CD1c-positive myeloid dendritic cell (primary cell): ENCODE measurements at regions not wholly inside any gene's neighbourhood (a gene's known extent, or its start where the extent isn't known, plus 50 kb on each side); places are given as distances from the start of the nearest gene placed in this dataset.

Source experiments
- DNase-seq: peaks from one replicate; pipeline ENCODE4 v3.0.0-alpha.2; 2016; ENCODE audit errors: extremely low spot score

- DNase-seq, result no peak
Observed at GRCh38 chr9:17970277-17970676, 391.4 kb downstream of the SH3GL2 start.

DNA sequence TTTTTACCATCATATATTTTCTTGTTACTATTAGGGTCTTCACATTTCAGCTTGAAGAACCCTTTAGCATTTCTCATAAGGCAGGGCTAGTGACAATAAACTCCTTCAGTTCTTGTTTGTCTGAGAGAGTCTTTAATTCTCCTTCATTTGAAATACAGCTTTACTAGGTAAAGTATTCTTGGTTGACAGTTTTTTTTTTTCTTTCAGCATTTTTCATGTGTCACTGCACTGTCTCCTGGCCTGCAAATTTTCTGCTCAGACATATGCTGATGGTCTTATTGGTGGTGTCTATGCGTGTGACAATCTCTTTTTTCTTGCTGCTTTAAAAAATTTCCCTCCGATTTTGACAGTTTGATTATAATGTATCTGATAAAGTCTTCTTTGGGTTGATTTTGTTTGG, 399.9 kb downstream of the SH3GL2 start:
- no peak for DNase-seq

GRCh38 chr9:17986595-17986994, 407.7 kb downstream of the SH3GL2 start:
- DNase-seq, result no peak

GRCh38 chr9:17987189-17987588, 408.3 kb downstream of the SH3GL2 start:
- no peak for DNase-seq

- DNase-seq, result no peak
Observed at GRCh38 chr9:17988489-17988888, 409.6 kb downstream of the SH3GL2 start.

GRCh38 chr9:17990602-17991001, 411.7 kb downstream of the SH3GL2 start:
- no peak for DNase-seq

GRCh38 chr9:17993024-17993423, 414.2 kb downstream of the SH3GL2 start:
- no peak for DNase-seq

GRCh38 chr9:17994695-17995425, 416.0 kb downstream of the SH3GL2 start:
- no peak for DNase-seq

DNA sequence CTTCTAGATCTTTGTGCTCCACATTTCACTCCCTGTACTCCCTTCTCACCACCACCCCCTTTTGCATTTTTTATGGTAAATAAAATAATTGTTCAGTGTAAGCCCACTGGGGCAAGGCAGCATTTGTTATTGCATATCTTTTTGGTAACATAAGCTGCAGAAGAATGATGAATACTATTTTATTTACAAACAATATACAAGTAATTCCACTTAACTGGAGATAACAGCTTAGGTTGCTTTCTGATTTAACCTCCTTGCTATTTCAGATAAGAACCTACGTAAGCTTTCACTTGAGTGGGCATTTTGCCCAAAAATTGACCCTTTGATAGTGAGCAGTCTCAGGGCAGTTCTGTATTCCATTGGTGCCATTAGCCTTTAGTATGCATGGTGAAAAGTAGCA, 417.9 kb downstream of the SH3GL2 start:
- DNase-seq, result no peak

DNA sequence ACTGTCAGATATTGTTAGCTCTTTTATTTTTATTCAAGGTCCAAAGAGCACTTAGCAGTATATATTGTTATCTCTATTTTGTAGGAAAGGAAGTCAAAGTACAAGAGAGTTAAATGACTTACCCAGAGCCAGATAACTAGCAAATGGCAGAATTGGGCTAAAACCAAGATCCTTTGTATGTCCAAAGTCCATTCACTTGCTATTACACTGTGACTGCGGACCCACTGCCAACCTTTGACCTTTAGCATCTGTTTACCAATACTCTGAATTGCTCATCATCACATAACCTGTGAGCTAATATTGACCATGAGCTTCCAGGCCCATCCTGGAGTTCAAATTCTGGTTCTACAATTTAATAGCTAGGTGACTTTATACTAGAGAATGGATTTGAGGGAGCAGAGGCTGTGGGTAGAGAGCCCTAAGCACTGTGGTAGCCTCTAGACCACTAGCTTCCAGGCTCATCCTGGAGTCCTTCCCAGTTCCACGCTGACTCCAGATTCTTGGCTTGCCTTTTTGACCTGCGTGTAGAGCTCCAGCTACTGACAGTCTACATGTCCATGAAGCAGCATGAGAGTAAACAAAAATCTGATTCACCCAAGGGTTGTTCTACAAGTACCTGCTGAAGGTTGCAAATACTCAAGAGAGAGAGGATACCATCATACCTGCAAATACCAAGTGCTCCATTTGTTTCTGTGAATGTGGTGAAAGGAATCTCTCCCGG, 424.0 kb downstream of the SH3GL2 start:
- no peak for DNase-seq

- no peak for DNase-seq
Observed at GRCh38 chr9:18006591-18006990, 427.7 kb downstream of the SH3GL2 start.

- no peak for DNase-seq
Observed at GRCh38 chr9:18007621-18008020, 428.8 kb downstream of the SH3GL2 start.

DNA sequence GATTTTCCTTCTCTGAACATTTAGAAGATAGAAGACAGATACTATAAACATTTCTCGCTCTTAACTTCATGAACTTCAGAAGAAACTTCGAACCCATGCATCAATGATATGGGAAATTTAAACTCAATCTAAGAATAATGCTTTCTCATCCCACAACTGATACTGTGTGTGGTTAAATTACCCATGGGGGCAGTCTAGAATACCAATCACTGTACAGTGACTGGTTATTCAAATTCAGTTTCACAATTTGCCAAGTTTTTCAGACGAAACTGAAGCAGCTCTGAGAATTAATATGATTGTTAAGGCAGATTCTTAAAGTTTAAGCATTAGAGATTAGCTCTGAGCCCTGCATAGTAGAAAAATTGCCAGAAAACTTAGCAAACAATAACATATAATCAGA, 431.0 kb downstream of the SH3GL2 start:
- no peak for DNase-seq

DNA sequence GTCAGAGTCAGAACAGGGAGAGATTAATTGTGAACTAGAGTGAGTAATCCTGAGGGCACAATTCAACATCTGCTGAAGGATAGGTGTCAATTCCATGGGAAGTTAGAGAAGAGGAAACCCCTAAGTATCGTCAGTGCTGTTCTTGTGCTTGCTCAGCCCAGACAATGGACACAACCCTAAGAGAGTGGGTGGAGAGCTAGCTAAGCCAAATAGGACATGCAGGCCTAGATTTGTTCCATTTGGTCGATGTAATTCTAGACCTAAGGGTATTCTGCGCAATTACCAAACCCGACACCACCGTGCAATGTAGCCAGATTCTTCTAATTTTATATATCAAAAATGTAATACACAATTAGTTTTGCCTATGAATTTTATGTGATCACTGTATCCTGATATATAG, 431.6 kb downstream of the SH3GL2 start:
- DNase-seq, result no peak

GRCh38 chr9:18012170-18012569, 433.3 kb downstream of the SH3GL2 start:
- DNase-seq, result no peak

- no peak for DNase-seq
Observed at GRCh38 chr9:18014556-18014955, 435.7 kb downstream of the SH3GL2 start.

- DNase-seq, result no peak
Observed at GRCh38 chr9:18015116-18015515, 436.2 kb downstream of the SH3GL2 start.

- DNase-seq, result no peak
Observed at GRCh38 chr9:18017136-18017535, 438.3 kb downstream of the SH3GL2 start.

DNA sequence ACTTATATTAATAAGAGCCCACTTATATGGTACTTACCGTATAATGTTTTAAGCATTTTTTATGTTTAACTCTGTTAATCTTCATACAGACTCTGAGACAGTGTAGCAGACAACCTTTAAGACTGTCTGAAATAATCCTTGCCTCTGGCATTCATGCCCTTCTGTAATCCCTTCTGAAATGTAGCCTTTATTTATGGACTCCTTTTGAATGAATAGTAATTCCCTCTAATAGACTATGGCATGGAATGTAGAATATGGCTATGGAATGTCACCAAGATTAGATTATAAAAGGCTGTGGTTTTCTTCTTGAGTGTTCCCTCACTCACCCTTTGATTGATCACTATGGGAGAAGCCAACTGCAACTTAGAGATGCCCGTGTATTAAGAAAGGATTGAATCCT, 439.4 kb downstream of the SH3GL2 start:
- no peak for DNase-seq

GRCh38 chr9:18018661-18019060, 439.8 kb downstream of the SH3GL2 start:
- DNase-seq, result no peak

GRCh38 chr9:18020121-18020745, 441.4 kb downstream of the SH3GL2 start:
- no peak for DNase-seq

DNA sequence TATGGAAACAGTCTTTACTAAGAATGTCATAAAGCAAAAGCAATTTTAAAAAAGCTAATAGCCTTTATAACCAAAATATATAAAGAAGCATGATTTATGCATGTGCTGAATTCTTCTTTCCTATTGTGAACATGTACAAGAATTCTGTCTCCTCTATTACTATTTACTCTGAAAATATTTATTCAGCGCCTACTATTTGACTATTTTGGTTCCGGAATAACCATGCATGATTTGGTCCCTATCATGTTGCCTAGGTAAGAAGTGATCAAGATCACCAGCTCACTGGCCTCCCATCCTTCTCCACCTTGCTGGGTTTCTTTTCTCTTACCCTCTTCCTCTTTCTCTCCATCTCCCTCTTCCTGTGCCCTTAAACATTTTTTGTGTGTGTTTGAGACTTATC, 443.8 kb downstream of the SH3GL2 start:
- DNase-seq, result no peak

GRCh38 chr9:18023332-18023731, 444.5 kb downstream of the SH3GL2 start:
- no peak for DNase-seq
